Activated effector memory CD4-positive, alpha-beta T cell treated with anti-CD3 and anti-CD28 coated beads, Interleukin-2, amount 50 U/mL, for 16 hours (primary cell): ENCODE measurements at regions not wholly inside any gene's neighbourhood (a gene's known extent, or its start where the extent isn't known, plus 50 kb on each side); places are given as distances from the start of the nearest gene placed in this dataset.

Source experiments
- DNase-seq: peaks from one replicate; pipeline ENCODE4 v3.0.0-alpha.2; 2020

GRCh38 chr2:8028436-8028835, 653.4 kb upstream of the ID2 start:
- no peak for DNase-seq

- no peak for DNase-seq
These were observed 652.9 kb upstream of the ID2 start for GRCh38 chr2:8028981-8029380.

GRCh38 chr2:8030573-8031303, 651.1 kb upstream of the ID2 start:
- no peak for DNase-seq

- DNase-seq: no peak
These were observed 650.5 kb upstream of the ID2 start for GRCh38 chr2:8031370-8031769.

GRCh38 chr2:8033546-8034096, 648.2 kb upstream of the ID2 start:
- DNase-seq: no peak

GRCh38 chr2:8036366-8036765, 645.5 kb upstream of the ID2 start:
- DNase-seq: no peak

GRCh38 chr2:8039732-8040131, 642.1 kb upstream of the ID2 start:
- no peak for DNase-seq

- DNase-seq: no peak
These were observed 638.6 kb upstream of the ID2 start for GRCh38 chr2:8043295-8043694.

- no peak for DNase-seq
These were observed 637.7 kb upstream of the ID2 start for GRCh38 chr2:8044046-8044594.

GRCh38 chr2:8045081-8045614, 636.7 kb upstream of the ID2 start:
- DNase-seq: no peak

GRCh38 chr2:8046849-8047248, 635.0 kb upstream of the ID2 start:
- DNase-seq: no peak

GRCh38 chr2:8049176-8049575, 632.7 kb upstream of the ID2 start:
- no peak for DNase-seq

- DNase-seq: peak; percentile 80
These were observed 631.8 kb upstream of the ID2 start for GRCh38 chr2:8049851-8050571.

- DNase-seq: no peak
These were observed 628.6 kb upstream of the ID2 start for GRCh38 chr2:8053216-8053615.

- DNase-seq: no peak
These were observed 627.8 kb upstream of the ID2 start for GRCh38 chr2:8054070-8054469.

- DNase-seq: no peak
These were observed 623.2 kb upstream of the ID2 start for GRCh38 chr2:8058652-8059051.

- DNase-seq: no peak
These were observed 622.6 kb upstream of the ID2 start for GRCh38 chr2:8059255-8059654.

- DNase-seq: no peak
These were observed 622.1 kb upstream of the ID2 start for GRCh38 chr2:8059794-8060193.

GRCh38 chr2:8061219-8061618, 620.6 kb upstream of the ID2 start:
- no peak for DNase-seq

- no peak for DNase-seq
These were observed 617.3 kb upstream of the ID2 start for GRCh38 chr2:8064603-8065002.

GRCh38 chr2:8065191-8065590, 616.7 kb upstream of the ID2 start:
- no peak for DNase-seq

GRCh38 chr2:8067784-8068336, 614.0 kb upstream of the ID2 start:
- DNase-seq: no peak

GRCh38 chr2:8072907-8073306, 608.9 kb upstream of the ID2 start:
- no peak for DNase-seq

GRCh38 chr2:8073916-8074315, 607.9 kb upstream of the ID2 start:
- no peak for DNase-seq
